ENCODE measurements at regions not wholly inside any gene's neighbourhood (a gene's known extent, or its start where the extent isn't known, plus 50 kb on each side); places are given as distances from the start of the nearest gene placed in this dataset.
"Not testable (repeated sequence)": the region's sequence is repeated elsewhere in the genome, so short reads cannot be mapped to it uniquely, and the experiment has no call there.

GRCh38 chr12:8390001-8390777 is 65.6 kb upstream of the CLEC6A start:
- H3K56ac ChIP-seq (replicated peaks; ENCODE audit: insufficient read length, low read depth, low read length); H3K9ac ChIP-seq (replicated peaks in 1 of 4; ENCODE audit: extremely low read depth in 1 of 4, low read depth in 3 of 4, low read length in 3 of 4); H4K8ac ChIP-seq (ENCODE audit: extremely low read depth, insufficient read depth, low read length); H3K4ac ChIP-seq (replicated peaks; ENCODE audit: insufficient read length, low read depth, low read length); H3K27ac ChIP-seq (ENCODE audit: low read depth, low read length); POLR2A ChIA-PET (ENCODE audit: partially characterized antibody); H3K79me2 ChIP-seq (ENCODE audit: control insufficient read depth in 1 of 2, insufficient read depth in 2 of 2, low read length in 2 of 2); H2BK12ac ChIP-seq (ENCODE audit: low read depth, low read length); H3K23me2 ChIP-seq (ENCODE audit: low read depth, low read length); H3K27me3 ChIP-seq (replicated peaks in 1 of 4; ENCODE audit: control insufficient read depth in 3 of 4, extremely low read depth in 1 of 4, insufficient read depth in 3 of 4, low read length in 3 of 4); H2AFZ ChIP-seq (ENCODE audit: low read length); H3K79me1 ChIP-seq (ENCODE audit: low read depth, low read length); H2BK120ac ChIP-seq (replicated peaks; ENCODE audit: low read depth, low read length); H2BK20ac ChIP-seq (ENCODE audit: low read length); H3K23ac ChIP-seq (ENCODE audit: insufficient read length); CTCF ChIA-PET (ENCODE audit: partially characterized antibody); H3K14ac ChIP-seq (ENCODE audit: insufficient read length); FAIRE-seq; H3K18ac ChIP-seq (ENCODE audit: extremely low read depth, low read length); H2BK5ac ChIP-seq (ENCODE audit: low read depth, low read length); H4K20me1 ChIP-seq (replicated peaks in 1 of 2; ENCODE audit: control insufficient read depth in 1 of 2, insufficient read depth in 2 of 2, low read length in 2 of 2); H2BK15ac ChIP-seq (ENCODE audit: low read length); H3K36me3 ChIP-seq (ENCODE audit: control insufficient read depth in 2 of 4, insufficient read depth in 4 of 4, low read length in 3 of 4); H2AK5ac ChIP-seq (ENCODE audit: low read depth, low read length); H3K9me3 ChIP-seq (ENCODE audit: insufficient read depth in 2 of 2, low read depth in 1 of 2, low read length in 1 of 2); H3K4me1 ChIP-seq (replicated peaks in 1 of 4; ENCODE audit: control insufficient read depth in 3 of 4, insufficient read depth in 4 of 4, low read length in 3 of 4); H4K5ac ChIP-seq (ENCODE audit: insufficient read length, low read depth, low read length); H4K91ac ChIP-seq (replicated peaks; ENCODE audit: insufficient read length, low read length): not testable (repeated sequence)
- peak in 1 of 2 experiments; percentile 73 for DNase-seq (ENCODE audit: low read depth in 1 of 2, low spot score in 2 of 2)
- Histone ChIP-seq H3K4me3 (ENCODE audit: extremely low read depth in 1 of 4, insufficient read depth in 2 of 4, low read depth in 3 of 4, low read length in 4 of 4) (peak overlapping the region; percentile 24 to 59 (median 25); a peak in 6 of 8 replicates), H3K4me2 (ENCODE audit: insufficient read depth in 1 of 2, low read depth in 2 of 2, low read length in 2 of 2) (peak overlapping the region; percentile 43 to 63)
- 0% methylated on average over 16 of the region's 81 CpGs; no CpG with 5 or more reads in 1 of the 2 experiments for WGBS, 2 experiments (ENCODE audit: extremely low coverage in 1 of 2, insufficient coverage in 1 of 2, insufficient read length in 1 of 2, insufficient replicate concordance in 2 of 2, low coverage in 1 of 2, low lambda C conversion rate in 2 of 2, missing lambda C conversion rate in 1 of 2)
- TF ChIP-seq RAD21 (IDR thresholded peaks at IDR 0.05 in 1 of 2, conservative IDR thresholded peaks at IDR 0.05 in 1 of 2; ENCODE audit: low read depth in 2 of 2, low read length in 2 of 2) (peak in 1 of 2 experiments; percentile 27; a peak in 1 of 4 replicates), MAX (IDR thresholded peaks at IDR 0.05) (peak; percentile 42), CTCF (IDR thresholded peaks at IDR 0.05; ENCODE audit: control extremely low read depth in 1 of 3, insufficient read depth in 1 of 3, low read depth in 1 of 3, low read length in 3 of 3) (peak in 2 of 3 experiments; percentile 18 to 19; a peak in 2 of 4 replicates), E2F6 (IDR thresholded peaks at IDR 0.05) (peak; percentile 72)
